WTC11 (cell line): ENCODE measurements at regions not wholly inside any gene's neighbourhood (a gene's known extent, or its start where the extent isn't known, plus 50 kb on each side); places are given as distances from the start of the nearest gene placed in this dataset.

ENCODE experiments used
- CREB1 ChIP-seq: sonication (generic); formaldehyde crosslinking; IDR thresholded peaks from 2 replicates; pipeline ENCODE4 v1.8.0; 2023; ENCODE audit warnings: mild to moderate bottlenecking, missing genetic modification reagents
- ESRRA ChIP-seq: sonication (generic); formaldehyde crosslinking; IDR thresholded peaks from 2 replicates; pipeline ENCODE4 v1.8.1; 2022; ENCODE audit warnings: mild to moderate bottlenecking, missing genetic modification reagents, borderline replicate concordance
- ETV6 ChIP-seq: sonication (generic); formaldehyde crosslinking; IDR thresholded peaks from 2 replicates; pipeline ENCODE4 v1.8.1; 2022; ENCODE audit warnings: mild to moderate bottlenecking, missing genetic modification reagents
- NFE2L1 ChIP-seq: sonication (generic); formaldehyde crosslinking; IDR thresholded peaks from 2 replicates; pipeline ENCODE4 v1.8.1; 2023; ENCODE audit warnings: missing genetic modification reagents
- NR2C2 ChIP-seq: sonication (generic); formaldehyde crosslinking; IDR thresholded peaks from 2 replicates; pipeline ENCODE4 v1.8.0; 2022; ENCODE audit warnings: mild to moderate bottlenecking, missing genetic modification reagents
- RELA ChIP-seq: sonication (generic); formaldehyde crosslinking; IDR thresholded peaks from 2 replicates; pipeline ENCODE4 v1.8.1; 2022; ENCODE audit warnings: missing genetic modification reagents, mild to moderate bottlenecking, borderline replicate concordance
- SMAD4 ChIP-seq: sonication (generic); formaldehyde crosslinking; IDR thresholded peaks from 2 replicates; pipeline ENCODE4 v1.8.0; 2022; ENCODE audit warnings: mild to moderate bottlenecking, missing genetic modification reagents
- TP53 ChIP-seq: sonication (generic); formaldehyde crosslinking; IDR thresholded peaks from 2 replicates; pipeline ENCODE4 v1.8.1; 2023; ENCODE audit warnings: mild to moderate bottlenecking, missing genetic modification reagents
- ZNF138 ChIP-seq: sonication (generic); formaldehyde crosslinking; conservative IDR thresholded peaks from 2 replicates; pipeline ENCODE4 v1.8.1; 2022; ENCODE audit warnings: mild to moderate bottlenecking, moderate library complexity, missing genetic modification reagents
- TF ChIP-seq, protein P1 (sequence below): sonication (generic); formaldehyde crosslinking; conservative IDR thresholded peaks from 2 replicates; pipeline ENCODE4 v1.8.1; 2023; ENCODE audit warnings: mild to moderate bottlenecking, low read depth, missing genetic modification reagents, moderate library complexity
- TF ChIP-seq, protein P2 (sequence below): fragments of 200-600 bp; IDR thresholded peaks from 2 replicates; pipeline ENCODE4 v1.8.0; 2022; ENCODE audit warnings: antibody characterized with exemption
- TF ChIP-seq, protein P3 (sequence below): sonication (generic); formaldehyde crosslinking; IDR thresholded peaks from 2 replicates; pipeline ENCODE4 v1.8.0; 2022; ENCODE audit warnings: missing genetic modification reagents
- TF ChIP-seq, protein P4 (sequence below): sonication (generic); formaldehyde crosslinking; IDR thresholded peaks from 2 replicates; pipeline ENCODE4 v1.8.1; 2023; ENCODE audit warnings: mild to moderate bottlenecking, missing genetic modification reagents, moderate library complexity

DNA sequence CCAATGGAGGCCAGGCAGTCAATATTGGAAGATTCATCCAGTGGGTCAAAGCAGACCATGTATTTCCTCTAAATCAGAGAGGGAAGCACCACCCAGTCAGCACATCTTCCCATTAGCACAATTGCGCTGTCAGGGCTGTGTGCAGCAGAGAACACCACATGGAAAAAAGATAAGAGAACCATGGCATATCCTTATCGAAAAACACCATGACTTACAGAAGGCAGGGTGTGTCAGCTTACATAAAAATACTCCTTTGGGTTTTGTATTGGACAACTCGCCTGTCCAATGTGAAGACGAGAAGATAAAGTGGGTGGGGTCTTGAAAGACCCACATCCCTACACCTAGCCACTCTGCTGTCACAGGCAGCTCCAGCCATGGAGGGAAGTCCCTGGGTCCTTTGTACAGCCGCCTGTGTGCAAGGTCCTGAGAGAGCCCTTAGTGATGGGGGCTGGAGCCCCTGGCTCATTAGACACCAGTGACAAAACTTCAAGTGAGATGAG lies 71.9 kb upstream of the SPATA31E1 start:
- TF ChIP-seq, protein P1, sequence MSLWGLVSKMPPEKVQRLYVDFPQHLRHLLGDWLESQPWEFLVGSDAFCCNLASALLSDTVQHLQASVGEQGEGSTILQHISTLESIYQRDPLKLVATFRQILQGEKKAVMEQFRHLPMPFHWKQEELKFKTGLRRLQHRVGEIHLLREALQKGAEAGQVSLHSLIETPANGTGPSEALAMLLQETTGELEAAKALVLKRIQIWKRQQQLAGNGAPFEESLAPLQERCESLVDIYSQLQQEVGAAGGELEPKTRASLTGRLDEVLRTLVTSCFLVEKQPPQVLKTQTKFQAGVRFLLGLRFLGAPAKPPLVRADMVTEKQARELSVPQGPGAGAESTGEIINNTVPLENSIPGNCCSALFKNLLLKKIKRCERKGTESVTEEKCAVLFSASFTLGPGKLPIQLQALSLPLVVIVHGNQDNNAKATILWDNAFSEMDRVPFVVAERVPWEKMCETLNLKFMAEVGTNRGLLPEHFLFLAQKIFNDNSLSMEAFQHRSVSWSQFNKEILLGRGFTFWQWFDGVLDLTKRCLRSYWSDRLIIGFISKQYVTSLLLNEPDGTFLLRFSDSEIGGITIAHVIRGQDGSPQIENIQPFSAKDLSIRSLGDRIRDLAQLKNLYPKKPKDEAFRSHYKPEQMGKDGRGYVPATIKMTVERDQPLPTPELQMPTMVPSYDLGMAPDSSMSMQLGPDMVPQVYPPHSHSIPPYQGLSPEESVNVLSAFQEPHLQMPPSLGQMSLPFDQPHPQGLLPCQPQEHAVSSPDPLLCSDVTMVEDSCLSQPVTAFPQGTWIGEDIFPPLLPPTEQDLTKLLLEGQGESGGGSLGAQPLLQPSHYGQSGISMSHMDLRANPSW (CRISPR knock-in tag) = no peak
- TF ChIP-seq SMAD4 (no peak), ESRRA (CRISPR knock-in tag) (no peak), CREB1 (CRISPR knock-in tag) (no peak), NFE2L1 (no peak), TP53 (CRISPR knock-in tag) (no peak), NR2C2 (CRISPR knock-in tag) (no peak), RELA (CRISPR knock-in tag) (no peak), ETV6 (no peak), ZNF138 (CRISPR knock-in tag) (no peak)
- TF ChIP-seq, protein P2, sequence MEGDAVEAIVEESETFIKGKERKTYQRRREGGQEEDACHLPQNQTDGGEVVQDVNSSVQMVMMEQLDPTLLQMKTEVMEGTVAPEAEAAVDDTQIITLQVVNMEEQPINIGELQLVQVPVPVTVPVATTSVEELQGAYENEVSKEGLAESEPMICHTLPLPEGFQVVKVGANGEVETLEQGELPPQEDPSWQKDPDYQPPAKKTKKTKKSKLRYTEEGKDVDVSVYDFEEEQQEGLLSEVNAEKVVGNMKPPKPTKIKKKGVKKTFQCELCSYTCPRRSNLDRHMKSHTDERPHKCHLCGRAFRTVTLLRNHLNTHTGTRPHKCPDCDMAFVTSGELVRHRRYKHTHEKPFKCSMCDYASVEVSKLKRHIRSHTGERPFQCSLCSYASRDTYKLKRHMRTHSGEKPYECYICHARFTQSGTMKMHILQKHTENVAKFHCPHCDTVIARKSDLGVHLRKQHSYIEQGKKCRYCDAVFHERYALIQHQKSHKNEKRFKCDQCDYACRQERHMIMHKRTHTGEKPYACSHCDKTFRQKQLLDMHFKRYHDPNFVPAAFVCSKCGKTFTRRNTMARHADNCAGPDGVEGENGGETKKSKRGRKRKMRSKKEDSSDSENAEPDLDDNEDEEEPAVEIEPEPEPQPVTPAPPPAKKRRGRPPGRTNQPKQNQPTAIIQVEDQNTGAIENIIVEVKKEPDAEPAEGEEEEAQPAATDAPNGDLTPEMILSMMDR = no peak
- TF ChIP-seq, protein P3, sequence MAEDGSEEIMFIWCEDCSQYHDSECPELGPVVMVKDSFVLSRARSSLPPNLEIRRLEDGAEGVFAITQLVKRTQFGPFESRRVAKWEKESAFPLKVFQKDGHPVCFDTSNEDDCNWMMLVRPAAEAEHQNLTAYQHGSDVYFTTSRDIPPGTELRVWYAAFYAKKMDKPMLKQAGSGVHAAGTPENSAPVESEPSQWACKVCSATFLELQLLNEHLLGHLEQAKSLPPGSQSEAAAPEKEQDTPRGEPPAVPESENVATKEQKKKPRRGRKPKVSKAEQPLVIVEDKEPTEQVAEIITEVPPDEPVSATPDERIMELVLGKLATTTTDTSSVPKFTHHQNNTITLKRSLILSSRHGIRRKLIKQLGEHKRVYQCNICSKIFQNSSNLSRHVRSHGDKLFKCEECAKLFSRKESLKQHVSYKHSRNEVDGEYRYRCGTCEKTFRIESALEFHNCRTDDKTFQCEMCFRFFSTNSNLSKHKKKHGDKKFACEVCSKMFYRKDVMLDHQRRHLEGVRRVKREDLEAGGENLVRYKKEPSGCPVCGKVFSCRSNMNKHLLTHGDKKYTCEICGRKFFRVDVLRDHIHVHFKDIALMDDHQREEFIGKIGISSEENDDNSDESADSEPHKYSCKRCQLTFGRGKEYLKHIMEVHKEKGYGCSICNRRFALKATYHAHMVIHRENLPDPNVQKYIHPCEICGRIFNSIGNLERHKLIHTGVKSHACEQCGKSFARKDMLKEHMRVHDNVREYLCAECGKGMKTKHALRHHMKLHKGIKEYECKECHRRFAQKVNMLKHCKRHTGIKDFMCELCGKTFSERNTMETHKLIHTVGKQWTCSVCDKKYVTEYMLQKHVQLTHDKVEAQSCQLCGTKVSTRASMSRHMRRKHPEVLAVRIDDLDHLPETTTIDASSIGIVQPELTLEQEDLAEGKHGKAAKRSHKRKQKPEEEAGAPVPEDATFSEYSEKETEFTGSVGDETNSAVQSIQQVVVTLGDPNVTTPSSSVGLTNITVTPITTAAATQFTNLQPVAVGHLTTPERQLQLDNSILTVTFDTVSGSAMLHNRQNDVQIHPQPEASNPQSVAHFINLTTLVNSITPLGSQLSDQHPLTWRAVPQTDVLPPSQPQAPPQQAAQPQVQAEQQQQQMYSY (CRISPR knock-in tag) = no peak
- TF ChIP-seq, protein P4, sequence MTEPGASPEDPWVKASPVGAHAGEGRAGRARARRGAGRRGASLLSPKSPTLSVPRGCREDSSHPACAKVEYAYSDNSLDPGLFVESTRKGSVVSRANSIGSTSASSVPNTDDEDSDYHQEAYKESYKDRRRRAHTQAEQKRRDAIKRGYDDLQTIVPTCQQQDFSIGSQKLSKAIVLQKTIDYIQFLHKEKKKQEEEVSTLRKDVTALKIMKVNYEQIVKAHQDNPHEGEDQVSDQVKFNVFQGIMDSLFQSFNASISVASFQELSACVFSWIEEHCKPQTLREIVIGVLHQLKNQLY (CRISPR knock-in tag) = no peak
